Muscle layer of duodenum (tissue), 2 donors: ENCODE measurements at regions not wholly inside any gene's neighbourhood (a gene's known extent, or its start where the extent isn't known, plus 50 kb on each side); places are given as distances from the start of the nearest gene placed in this dataset.

Experiments used
- H3K27ac ChIP-seq: one replicate; pipeline ENCODE4 v1.7.0; 2013; ENCODE audit warnings: mild to moderate bottlenecking, low read length
- H3K27me3 ChIP-seq: one replicate; pipeline ENCODE4 v1.7.0; 2013; ENCODE audit warnings: low read depth, mild to moderate bottlenecking, control low read depth, low read length
- H3K36me3 ChIP-seq, 2 donors: one replicate each; pipeline ENCODE4 v1.7.0; 2013; ENCODE audit warnings: low read length in 2 of 2, control low read depth in 1 of 2, mild to moderate bottlenecking in 1 of 2; ENCODE audit not compliant: insufficient read depth in 2 of 2, control insufficient read depth in 1 of 2
- H3K4me1 ChIP-seq, 2 donors: one replicate each; pipeline ENCODE4 v1.7.0; 2013; ENCODE audit warnings: low read length in 2 of 2, mild to moderate bottlenecking in 2 of 2, control low read depth in 1 of 2, moderate library complexity in 1 of 2; ENCODE audit not compliant: insufficient read depth in 2 of 2, control insufficient read depth in 1 of 2
- H3K4me3 ChIP-seq, 2 donors: one replicate each; pipeline ENCODE4 v1.7.0; 2013; ENCODE audit warnings: low read length in 2 of 2, low read depth in 1 of 2, mild to moderate bottlenecking in 1 of 2
- H3K9me3 ChIP-seq, 2 donors: one replicate each; pipeline ENCODE4 v1.7.0; 2013; ENCODE audit warnings: low read length in 2 of 2, control low read depth in 1 of 2, mild to moderate bottlenecking in 1 of 2; ENCODE audit not compliant: control insufficient read depth in 1 of 2
- donor health status: healthy.

DNA sequence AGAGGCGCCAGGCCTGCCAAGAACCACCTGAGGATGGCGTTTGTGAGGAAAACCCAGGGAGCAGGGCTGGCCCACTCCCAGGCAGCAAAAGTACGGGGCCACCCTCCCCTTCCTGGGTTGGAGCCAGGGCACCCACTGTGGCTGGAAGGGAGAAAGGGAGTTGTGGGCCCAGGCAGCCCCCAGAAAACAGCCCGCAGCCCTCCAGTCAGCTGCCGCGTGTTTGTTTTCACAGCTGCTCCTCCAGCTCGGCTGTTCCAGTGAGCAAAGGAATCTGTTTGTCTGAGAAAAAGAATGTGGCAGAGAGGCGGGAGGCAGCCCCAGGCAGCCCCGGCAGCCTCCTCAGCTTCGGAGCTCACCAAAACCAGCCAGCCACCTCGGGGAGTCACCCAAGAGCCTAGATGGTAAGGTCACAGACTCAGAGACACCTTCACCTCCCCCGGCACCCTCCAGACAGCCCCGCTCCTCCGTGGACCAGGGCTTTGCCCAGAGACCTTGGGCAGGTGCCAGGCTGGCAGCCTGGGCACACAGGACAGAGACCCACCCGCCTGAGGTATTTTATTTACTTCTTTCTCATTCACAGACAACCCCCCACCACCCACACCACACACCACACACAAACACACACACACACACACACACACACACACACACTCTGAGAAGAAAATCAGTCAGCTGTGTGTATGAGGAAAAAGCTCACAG is 338.1 kb downstream of the BCOR start:
- H3K27ac ChIP-seq, result no peak overlapping the region
- H3K4me3 ChIP-seq, result no peak overlapping the region
- no peaks in the 10 kb centered on the region for H3K27me3 ChIP-seq
- H3K36me3 ChIP-seq, result no peaks in the 10 kb centered on the region
- peaks cover 0 to 19% of the 10 kb centered on the region in 2 donors for H3K4me1 ChIP-seq
- no peaks in the 10 kb centered on the region for H3K9me3 ChIP-seq

DNA sequence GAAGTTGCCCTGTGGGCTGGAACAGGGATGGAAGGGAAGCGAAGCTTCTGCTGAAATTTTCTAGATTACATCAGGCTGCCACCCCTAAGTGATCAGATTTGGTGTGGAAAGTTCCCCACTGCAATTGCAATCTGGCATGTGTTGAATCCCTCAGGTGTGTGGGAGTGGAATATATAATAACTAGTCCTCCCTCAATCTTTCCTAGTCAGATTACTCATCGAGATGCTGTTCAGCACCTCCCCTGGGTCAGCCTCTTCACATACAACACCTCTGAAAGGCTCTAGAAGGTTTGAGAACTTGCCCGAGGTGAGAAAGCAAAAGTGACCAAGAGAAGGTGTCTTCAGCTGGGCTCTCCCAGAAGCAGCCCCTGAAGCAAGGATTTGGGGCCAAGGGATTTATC is 336.8 kb downstream of the BCOR start:
- H3K36me3 ChIP-seq, result no peaks in the 10 kb centered on the region
- no peaks in the 10 kb centered on the region for H3K27me3 ChIP-seq
- H3K27ac ChIP-seq, result no peak overlapping the region
- no peak overlapping the region for H3K4me3 ChIP-seq
- no peaks in the 10 kb centered on the region for H3K9me3 ChIP-seq
- H3K4me1 ChIP-seq, result peaks cover 0 to 11% of the 10 kb centered on the region in 2 donors

DNA sequence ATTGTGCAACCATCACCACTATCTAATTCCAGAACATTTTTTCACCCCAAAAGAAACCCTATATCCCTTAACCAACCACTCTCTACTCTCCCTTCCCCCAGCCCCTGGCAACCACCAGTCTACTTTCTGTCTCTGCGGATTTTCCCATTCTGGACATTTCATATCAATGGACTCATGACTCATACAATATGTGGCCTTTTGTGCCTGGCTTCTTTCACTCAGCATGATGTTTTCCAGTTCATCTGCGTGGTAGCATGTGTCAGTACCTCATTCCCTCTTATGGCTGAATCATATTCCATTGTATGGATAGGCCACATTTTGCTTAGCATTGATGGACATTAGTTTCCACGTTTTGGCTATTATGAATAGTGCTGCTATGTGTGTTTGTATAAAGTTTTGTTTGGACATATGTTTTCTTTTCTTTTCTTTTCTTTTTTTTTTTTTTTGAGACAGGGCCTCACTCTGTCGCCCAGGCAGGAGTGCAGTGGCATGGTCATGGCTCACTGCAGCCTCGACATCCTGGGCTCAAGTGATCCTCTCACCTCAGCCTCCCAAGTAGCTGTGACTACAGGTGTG is 335.4 kb downstream of the BCOR start:
- H3K36me3 ChIP-seq, result no peaks in the 10 kb centered on the region
- H3K4me1 ChIP-seq, result peaks cover 0 to 14% of the 10 kb centered on the region in 2 donors
- no peaks in the 10 kb centered on the region for H3K9me3 ChIP-seq
- H3K27me3 ChIP-seq, result no peaks in the 10 kb centered on the region
- H3K4me3 ChIP-seq, result no peak overlapping the region
- H3K27ac ChIP-seq, result no peak overlapping the region

DNA sequence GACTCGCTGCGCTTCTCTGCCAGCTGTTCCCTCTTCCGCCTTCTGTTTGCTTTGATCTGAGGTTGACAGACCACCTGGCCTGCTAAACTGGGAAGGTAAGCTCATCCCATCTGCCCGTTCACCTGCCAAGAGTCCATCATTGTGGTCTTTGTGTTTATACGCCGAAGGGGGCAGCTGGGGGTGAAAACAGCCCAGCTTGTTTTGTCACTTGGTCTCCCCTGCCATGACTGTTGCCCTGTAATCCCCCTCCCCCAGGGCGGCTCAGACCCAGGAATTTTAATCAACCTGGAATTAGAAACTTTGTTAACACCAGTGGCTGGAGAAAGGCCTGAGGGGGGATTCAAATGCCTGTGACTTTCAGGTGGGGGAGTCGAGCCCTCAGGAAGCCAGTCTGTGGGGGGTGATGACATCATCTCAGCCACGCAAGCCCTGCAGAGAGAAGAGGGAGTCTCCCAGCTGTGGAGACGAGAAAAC is 333.3 kb downstream of the BCOR start:
- H3K9me3 ChIP-seq, result no peaks in the 10 kb centered on the region
- H3K27ac ChIP-seq, result no peak overlapping the region
- H3K4me1 ChIP-seq, result peaks cover 0 to 9% of the 10 kb centered on the region in 2 donors
- H3K4me3 ChIP-seq, result no peak overlapping the region
- no peaks in the 10 kb centered on the region for H3K36me3 ChIP-seq
- H3K27me3 ChIP-seq, result no peaks in the 10 kb centered on the region

DNA sequence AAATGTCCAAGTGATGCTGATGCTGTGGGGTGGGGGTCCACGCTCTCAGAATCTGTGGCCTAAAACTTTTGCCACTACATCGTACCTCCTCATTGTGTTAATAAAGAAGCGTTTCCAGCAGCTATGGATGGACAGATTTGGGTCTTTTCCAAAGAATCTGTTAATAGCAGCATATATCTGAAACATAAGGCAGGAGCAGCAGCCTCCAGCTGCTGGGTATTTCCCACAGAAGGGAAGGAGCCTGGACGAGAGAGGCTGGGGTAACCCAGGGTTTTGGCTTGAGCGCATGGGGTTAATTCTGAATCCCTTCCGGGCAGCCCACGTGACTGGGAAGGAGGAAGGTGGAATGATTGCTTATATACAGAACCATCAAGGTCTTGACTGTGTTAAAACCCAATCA is 332.4 kb downstream of the BCOR start:
- Histone ChIP-seq H3K4me1 (peaks cover 0 to 5% of the 10 kb centered on the region in 2 donors), H3K27me3 (no peaks in the 10 kb centered on the region)

DNA sequence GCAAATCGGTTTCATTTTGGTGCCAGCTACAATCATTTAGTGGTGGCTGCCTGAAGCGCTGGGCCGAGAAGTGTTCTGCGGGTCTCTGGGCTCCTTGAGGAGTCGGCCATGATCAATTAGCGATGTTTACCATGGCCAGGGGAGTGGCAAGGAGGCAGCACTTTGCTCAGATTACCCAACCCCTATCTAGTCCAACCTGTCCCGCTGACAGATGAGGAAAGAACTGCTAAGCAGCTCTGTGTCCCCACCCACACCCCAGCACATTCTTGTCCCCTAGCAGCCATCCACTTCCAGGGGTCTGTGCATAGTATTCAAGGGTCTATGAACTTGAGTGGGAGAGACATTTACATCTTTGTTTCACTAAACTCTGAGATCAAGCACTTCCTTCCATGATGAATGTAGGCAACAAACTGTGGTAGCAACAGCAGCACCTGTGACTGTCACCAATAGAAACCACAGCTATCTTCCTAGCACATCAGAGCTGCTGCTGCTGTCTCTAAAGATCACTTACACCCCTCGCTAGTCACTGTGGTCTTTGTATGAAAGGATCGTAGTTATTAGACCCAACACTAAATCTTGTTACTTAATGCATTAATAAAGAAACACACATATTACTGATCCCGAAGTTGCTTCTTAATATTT is 331.6 kb downstream of the BCOR start:
- H3K4me1 ChIP-seq, result peaks cover 0 to 3% of the 10 kb centered on the region in 2 donors
- no peaks in the 10 kb centered on the region for H3K9me3 ChIP-seq
- H3K27me3 ChIP-seq, result no peaks in the 10 kb centered on the region
- no peaks in the 10 kb centered on the region for H3K36me3 ChIP-seq
- no peak overlapping the region for H3K4me3 ChIP-seq
- H3K27ac ChIP-seq, result no peak overlapping the region

More for the DNA sequence above, 332.4 kb downstream of the BCOR start:
- H3K9me3 ChIP-seq, result no peaks in the 10 kb centered on the region
- H3K27ac ChIP-seq, result no peak overlapping the region
- H3K36me3 ChIP-seq, result no peaks in the 10 kb centered on the region
- no peak overlapping the region for H3K4me3 ChIP-seq

DNA sequence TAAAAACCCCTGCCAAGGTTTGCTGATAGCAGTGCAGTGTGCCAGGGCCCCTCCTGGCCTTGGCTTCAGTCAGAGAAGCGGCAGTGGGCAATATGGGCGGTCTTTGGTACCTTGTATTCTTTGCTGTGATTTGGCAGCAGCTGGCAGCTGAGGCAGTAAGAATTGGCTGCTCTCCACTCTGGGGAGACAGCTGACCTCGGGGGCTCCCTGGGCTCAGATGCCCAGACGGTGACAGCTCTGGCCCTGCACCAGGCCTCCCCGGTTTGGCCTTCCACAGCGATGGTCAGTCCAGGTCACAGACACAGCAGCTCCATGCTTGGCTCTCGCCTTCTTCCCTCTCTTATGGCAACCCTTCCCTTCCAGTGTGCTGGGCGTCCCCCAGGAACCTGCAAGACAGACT is 330.9 kb downstream of the BCOR start:
- Histone ChIP-seq H3K4me1 (peaks cover 4 to 6% of the 10 kb centered on the region in 2 donors), H3K9me3 (no peaks in the 10 kb centered on the region), H3K27ac (no peak overlapping the region), H3K4me3 (no peak overlapping the region), H3K36me3 (no peaks in the 10 kb centered on the region), H3K27me3 (no peaks in the 10 kb centered on the region)

DNA sequence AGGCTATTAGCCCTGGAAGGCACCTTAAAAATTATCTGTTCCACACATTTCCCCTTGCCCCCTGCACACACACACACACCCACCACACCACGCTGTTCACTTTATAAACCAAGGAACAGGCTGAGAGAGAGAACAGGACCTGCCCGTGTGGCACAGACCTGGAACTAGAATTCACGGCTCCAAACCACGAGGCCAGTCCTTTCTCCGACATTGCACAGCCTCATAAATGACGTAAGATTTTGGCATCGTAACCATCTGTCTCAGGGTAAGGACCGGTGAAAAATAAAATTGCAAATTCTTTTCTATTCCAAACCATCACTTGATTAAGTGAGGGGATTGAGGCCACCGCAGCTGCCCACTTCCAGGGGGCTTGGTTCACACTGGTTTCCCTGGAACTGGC is 330.3 kb downstream of the BCOR start:
- Histone ChIP-seq H3K36me3 (no peaks in the 10 kb centered on the region), H3K27me3 (no peaks in the 10 kb centered on the region), H3K4me1 (peaks cover 4 to 12% of the 10 kb centered on the region in 2 donors), H3K27ac (no peak overlapping the region), H3K9me3 (no peaks in the 10 kb centered on the region), H3K4me3 (no peak overlapping the region)

DNA sequence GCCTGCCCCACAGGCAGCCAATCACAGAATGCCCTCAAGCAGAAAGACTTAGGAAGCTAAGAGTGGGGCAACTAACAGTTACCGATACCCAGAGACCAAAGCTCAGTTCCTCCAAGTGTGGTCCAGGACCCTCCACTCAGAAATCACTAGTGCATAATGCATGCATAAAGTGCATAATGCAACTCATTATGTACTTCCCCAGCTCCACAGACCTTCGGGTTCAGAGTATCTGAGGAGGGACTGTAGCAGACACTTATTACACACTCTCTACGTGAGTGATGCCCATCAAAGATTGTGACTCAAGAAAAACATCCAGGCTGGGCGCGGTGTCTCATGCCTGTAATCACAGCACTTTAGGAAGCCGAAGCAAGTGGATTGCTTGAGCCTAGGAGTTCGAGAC is 328.0 kb downstream of the BCOR start:
- Histone ChIP-seq H3K36me3 (no peaks in the 10 kb centered on the region), H3K27me3 (no peaks in the 10 kb centered on the region), H3K27ac (no peak overlapping the region), H3K4me1 (peaks cover 4 to 13% of the 10 kb centered on the region in 2 donors), H3K4me3 (no peak overlapping the region), H3K9me3 (no peaks in the 10 kb centered on the region)

DNA sequence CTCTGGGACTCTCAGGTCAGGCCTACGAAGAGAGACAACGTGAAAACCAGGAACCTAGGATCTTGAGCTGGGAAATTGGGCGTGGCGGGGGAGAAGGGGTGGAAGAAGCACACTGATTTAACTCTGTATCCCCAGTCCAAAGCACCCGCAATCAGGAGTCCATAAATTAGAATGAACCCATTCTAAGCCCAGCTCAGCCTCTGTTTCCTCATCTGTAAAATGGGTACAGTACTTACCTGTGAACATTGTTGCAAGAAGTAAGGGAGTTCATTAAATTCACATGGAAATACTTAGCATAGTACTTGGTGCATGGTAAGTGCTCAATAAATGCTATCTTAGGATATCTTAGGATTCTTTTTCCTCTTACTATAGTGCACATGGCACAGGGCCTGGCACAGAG is 326.7 kb downstream of the BCOR start:
- Histone ChIP-seq H3K9me3 (no peaks in the 10 kb centered on the region), H3K36me3 (no peaks in the 10 kb centered on the region), H3K27me3 (no peaks in the 10 kb centered on the region), H3K4me3 (no peak overlapping the region), H3K27ac (no peak overlapping the region), H3K4me1 (peaks cover 4 to 13% of the 10 kb centered on the region in 2 donors)

DNA sequence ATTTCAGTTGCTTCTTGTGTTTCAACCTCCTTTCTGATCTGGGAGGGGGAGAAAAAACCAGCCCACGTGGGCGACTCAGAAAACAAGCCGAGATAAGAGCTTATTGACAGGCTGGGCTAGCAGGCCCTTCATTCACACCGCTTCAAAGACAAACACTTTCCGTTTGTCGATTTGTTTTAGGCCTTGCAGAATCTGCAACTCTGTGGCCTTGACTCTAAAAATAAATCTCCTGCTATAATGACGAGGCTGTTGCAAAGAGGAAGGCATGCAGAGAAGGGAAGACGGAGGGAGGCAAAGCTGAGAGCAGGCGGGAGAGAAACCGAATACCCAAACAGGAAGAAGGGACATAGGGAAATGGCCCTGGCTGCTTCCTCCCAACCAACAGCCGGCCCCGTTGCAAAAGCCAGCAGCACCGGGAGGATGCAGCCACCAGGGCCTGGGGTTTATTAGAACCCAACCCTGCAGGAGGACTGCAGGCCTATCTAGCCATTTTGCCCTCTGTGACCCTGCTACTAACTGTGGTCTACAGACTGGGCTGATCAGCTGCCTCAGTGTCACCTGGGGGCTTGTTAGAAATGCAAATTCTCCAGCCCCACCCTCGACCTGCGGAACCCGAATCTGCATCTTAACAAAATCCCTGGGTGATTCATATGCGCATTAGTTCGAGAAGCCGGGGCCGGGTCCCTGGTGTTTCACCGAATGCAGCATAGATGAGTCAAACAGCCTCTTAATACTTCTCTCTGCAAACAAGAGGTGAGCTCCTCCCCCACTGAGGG is 325.5 kb downstream of the BCOR start:
- no peaks in the 10 kb centered on the region for H3K36me3 ChIP-seq
- H3K27me3 ChIP-seq, result no peaks in the 10 kb centered on the region
- H3K27ac ChIP-seq, result no peak overlapping the region
- no peaks in the 10 kb centered on the region for H3K9me3 ChIP-seq
- no peak overlapping the region for H3K4me3 ChIP-seq
- H3K4me1 ChIP-seq, result peaks cover 4 to 10% of the 10 kb centered on the region in 2 donors
